ENCODE measurements at regions not wholly inside any gene's neighbourhood (a gene's known extent, or its start where the extent isn't known, plus 50 kb on each side); places are given as distances from the start of the nearest gene placed in this dataset.

GRCh38 chr12:69101505-69101904 is 137.9 kb upstream of the CPSF6 start:
- Histone ChIP-seq H3K27me3 (ENCODE audit: control insufficient read depth in 1 of 2, insufficient read depth in 2 of 2, low read length in 2 of 2) (no peaks in the 10 kb centered on the region), H3K4me1 (ENCODE audit: control insufficient read depth in 2 of 2, insufficient read depth in 2 of 2, low read length in 1 of 2) (no peaks in the 10 kb centered on the region), H3K36me3 (ENCODE audit: control insufficient read depth in 2 of 2, insufficient read depth in 2 of 2, low read length in 1 of 2) (no peaks in the 10 kb centered on the region), H3K27ac (ENCODE audit: low read depth in 2 of 2, low read length in 1 of 2) (no peak overlapping the region), H3K9me3 (ENCODE audit: control insufficient read depth in 2 of 2, insufficient read depth in 1 of 2, low read depth in 1 of 2, low read length in 1 of 2) (no peaks in the 10 kb centered on the region), H3K4me3 (ENCODE audit: low read depth in 1 of 2, low read length in 2 of 2) (no peak overlapping the region)
- WGBS, 2 donors: 48 to 67% methylated on average over 4 of the region's 4 CpGs

GRCh38 chr12:69102856-69103255 is 136.5 kb upstream of the CPSF6 start:
- WGBS, 2 donors: 59 to 67% methylated on average over 3 of the region's 3 CpGs

GRCh38 chr12:69105101-69105962 is 134.0 kb upstream of the CPSF6 start:
- Histone ChIP-seq H3K4me3 (ENCODE audit: low read depth in 1 of 2, low read length in 2 of 2) (no peak overlapping the region), H3K9me3 (ENCODE audit: control insufficient read depth in 2 of 2, insufficient read depth in 1 of 2, low read depth in 1 of 2, low read length in 1 of 2) (no peaks in the 10 kb centered on the region), H3K36me3 (ENCODE audit: control insufficient read depth in 2 of 2, insufficient read depth in 2 of 2, low read length in 1 of 2) (no peaks in the 10 kb centered on the region), H3K27ac (ENCODE audit: low read depth in 2 of 2, low read length in 1 of 2) (no peak overlapping the region), H3K27me3 (ENCODE audit: control insufficient read depth in 1 of 2, insufficient read depth in 2 of 2, low read length in 2 of 2) (no peaks in the 10 kb centered on the region), H3K4me1 (ENCODE audit: control insufficient read depth in 2 of 2, insufficient read depth in 2 of 2, low read length in 1 of 2) (no peaks in the 10 kb centered on the region)
- WGBS, 2 donors: 89 to 93% methylated on average over 3 of the region's 3 CpGs

More at GRCh38 chr12:69102856-69103255, 136.5 kb upstream of the CPSF6 start:
- no peak overlapping the region for H3K27ac ChIP-seq (ENCODE audit: low read depth in 2 of 2, low read length in 1 of 2)
- H3K9me3 ChIP-seq (ENCODE audit: control insufficient read depth in 2 of 2, insufficient read depth in 1 of 2, low read depth in 1 of 2, low read length in 1 of 2): no peaks in the 10 kb centered on the region
- H3K4me1 ChIP-seq (ENCODE audit: control insufficient read depth in 2 of 2, insufficient read depth in 2 of 2, low read length in 1 of 2): no peaks in the 10 kb centered on the region
- no peak overlapping the region for H3K4me3 ChIP-seq (ENCODE audit: low read depth in 1 of 2, low read length in 2 of 2)
- H3K36me3 ChIP-seq (ENCODE audit: control insufficient read depth in 2 of 2, insufficient read depth in 2 of 2, low read length in 1 of 2): no peaks in the 10 kb centered on the region
- H3K27me3 ChIP-seq (ENCODE audit: control insufficient read depth in 1 of 2, insufficient read depth in 2 of 2, low read length in 2 of 2): no peaks in the 10 kb centered on the region

- 87 to 96% methylated on average over 2 of the region's 2 CpGs for WGBS, 2 donors
Observed at GRCh38 chr12:69106482-69107118, 132.8 kb upstream of the CPSF6 start.

GRCh38 chr12:69107541-69107940 is 131.8 kb upstream of the CPSF6 start:
- Histone ChIP-seq H3K36me3 (ENCODE audit: control insufficient read depth in 2 of 2, insufficient read depth in 2 of 2, low read length in 1 of 2) (no peaks in the 10 kb centered on the region), H3K9me3 (ENCODE audit: control insufficient read depth in 2 of 2, insufficient read depth in 1 of 2, low read depth in 1 of 2, low read length in 1 of 2) (no peaks in the 10 kb centered on the region), H3K4me1 (ENCODE audit: control insufficient read depth in 2 of 2, insufficient read depth in 2 of 2, low read length in 1 of 2) (no peaks in the 10 kb centered on the region), H3K27ac (ENCODE audit: low read depth in 2 of 2, low read length in 1 of 2) (no peak overlapping the region), H3K4me3 (ENCODE audit: low read depth in 1 of 2, low read length in 2 of 2) (no peak overlapping the region), H3K27me3 (ENCODE audit: control insufficient read depth in 1 of 2, insufficient read depth in 2 of 2, low read length in 2 of 2) (peaks cover 0 to 3% of the 10 kb centered on the region in 2 donors)
- WGBS, 2 donors: 73 to 78% methylated on average over 1 of the region's 1 CpG

More at GRCh38 chr12:69106482-69107118, 132.8 kb upstream of the CPSF6 start:
- no peaks in the 10 kb centered on the region for H3K4me1 ChIP-seq (ENCODE audit: control insufficient read depth in 2 of 2, insufficient read depth in 2 of 2, low read length in 1 of 2)
- no peaks in the 10 kb centered on the region for H3K36me3 ChIP-seq (ENCODE audit: control insufficient read depth in 2 of 2, insufficient read depth in 2 of 2, low read length in 1 of 2)
- H3K9me3 ChIP-seq (ENCODE audit: control insufficient read depth in 2 of 2, insufficient read depth in 1 of 2, low read depth in 1 of 2, low read length in 1 of 2): no peaks in the 10 kb centered on the region
- no peak overlapping the region for H3K27ac ChIP-seq (ENCODE audit: low read depth in 2 of 2, low read length in 1 of 2)
- no peak overlapping the region for H3K4me3 ChIP-seq (ENCODE audit: low read depth in 1 of 2, low read length in 2 of 2)
- H3K27me3 ChIP-seq (ENCODE audit: control insufficient read depth in 1 of 2, insufficient read depth in 2 of 2, low read length in 2 of 2): no peaks in the 10 kb centered on the region

GRCh38 chr12:69108037-69108436 is 131.3 kb upstream of the CPSF6 start:
- Histone ChIP-seq H3K4me3 (ENCODE audit: low read depth in 1 of 2, low read length in 2 of 2) (no peak overlapping the region), H3K9me3 (ENCODE audit: control insufficient read depth in 2 of 2, insufficient read depth in 1 of 2, low read depth in 1 of 2, low read length in 1 of 2) (no peaks in the 10 kb centered on the region), H3K4me1 (ENCODE audit: control insufficient read depth in 2 of 2, insufficient read depth in 2 of 2, low read length in 1 of 2) (no peaks in the 10 kb centered on the region), H3K27me3 (ENCODE audit: control insufficient read depth in 1 of 2, insufficient read depth in 2 of 2, low read length in 2 of 2) (peaks cover 0 to 3% of the 10 kb centered on the region in 2 donors), H3K36me3 (ENCODE audit: control insufficient read depth in 2 of 2, insufficient read depth in 2 of 2, low read length in 1 of 2) (no peaks in the 10 kb centered on the region), H3K27ac (ENCODE audit: low read depth in 2 of 2, low read length in 1 of 2) (no peak overlapping the region)
- WGBS, 2 donors: 17 to 32% methylated on average over 2 of the region's 2 CpGs

- H3K27ac ChIP-seq (ENCODE audit: low read depth in 2 of 2, low read length in 1 of 2): no peak overlapping the region
- H3K4me3 ChIP-seq (ENCODE audit: low read depth in 1 of 2, low read length in 2 of 2): no peak overlapping the region
- H3K4me1 ChIP-seq (ENCODE audit: control insufficient read depth in 2 of 2, insufficient read depth in 2 of 2, low read length in 1 of 2): no peaks in the 10 kb centered on the region
- H3K36me3 ChIP-seq (ENCODE audit: control insufficient read depth in 2 of 2, insufficient read depth in 2 of 2, low read length in 1 of 2): no peaks in the 10 kb centered on the region
- no peaks in the 10 kb centered on the region for H3K9me3 ChIP-seq (ENCODE audit: control insufficient read depth in 2 of 2, insufficient read depth in 1 of 2, low read depth in 1 of 2, low read length in 1 of 2)
- WGBS, 2 donors: 66 to 68% methylated on average over 4 of the region's 4 CpGs
- H3K27me3 ChIP-seq (ENCODE audit: control insufficient read depth in 1 of 2, insufficient read depth in 2 of 2, low read length in 2 of 2): peaks cover 0 to 3% of the 10 kb centered on the region in 2 donors
Observed at GRCh38 chr12:69112616-69113015, 126.8 kb upstream of the CPSF6 start.

- no peaks in the 10 kb centered on the region for H3K36me3 ChIP-seq (ENCODE audit: control insufficient read depth in 2 of 2, insufficient read depth in 2 of 2, low read length in 1 of 2)
- H3K9me3 ChIP-seq (ENCODE audit: control insufficient read depth in 2 of 2, insufficient read depth in 1 of 2, low read depth in 1 of 2, low read length in 1 of 2): no peaks in the 10 kb centered on the region
- H3K27me3 ChIP-seq (ENCODE audit: control insufficient read depth in 1 of 2, insufficient read depth in 2 of 2, low read length in 2 of 2): peaks cover 0 to 3% of the 10 kb centered on the region in 2 donors
- no peak overlapping the region for H3K4me3 ChIP-seq (ENCODE audit: low read depth in 1 of 2, low read length in 2 of 2)
- H3K27ac ChIP-seq (ENCODE audit: low read depth in 2 of 2, low read length in 1 of 2): no peak overlapping the region
- 62 to 95% methylated on average over 3 of the region's 3 CpGs for WGBS, 2 donors
- H3K4me1 ChIP-seq (ENCODE audit: control insufficient read depth in 2 of 2, insufficient read depth in 2 of 2, low read length in 1 of 2): no peaks in the 10 kb centered on the region
Observed at GRCh38 chr12:69115099-69115498, 124.3 kb upstream of the CPSF6 start.

GRCh38 chr12:69115951-69116350 is 123.4 kb upstream of the CPSF6 start:
- Histone ChIP-seq H3K36me3 (ENCODE audit: control insufficient read depth in 2 of 2, insufficient read depth in 2 of 2, low read length in 1 of 2) (no peaks in the 10 kb centered on the region), H3K27ac (ENCODE audit: low read depth in 2 of 2, low read length in 1 of 2) (no peak overlapping the region), H3K4me1 (ENCODE audit: control insufficient read depth in 2 of 2, insufficient read depth in 2 of 2, low read length in 1 of 2) (no peaks in the 10 kb centered on the region), H3K4me3 (ENCODE audit: low read depth in 1 of 2, low read length in 2 of 2) (no peak overlapping the region), H3K9me3 (ENCODE audit: control insufficient read depth in 2 of 2, insufficient read depth in 1 of 2, low read depth in 1 of 2, low read length in 1 of 2) (no peaks in the 10 kb centered on the region), H3K27me3 (ENCODE audit: control insufficient read depth in 1 of 2, insufficient read depth in 2 of 2, low read length in 2 of 2) (peaks cover 0 to 3% of the 10 kb centered on the region in 2 donors)
- 83 to 87% methylated on average over 5 to 8 of the region's 9 CpGs for WGBS, 2 donors
